GM18870 (cell line): ENCODE measurements at regions not wholly inside any gene's neighbourhood (a gene's known extent, or its start where the extent isn't known, plus 50 kb on each side); places are given as distances from the start of the nearest gene placed in this dataset.

Experiments
- ATAC-seq: cut with Tn5 transposase; IDR thresholded peaks from one replicate; pipeline ENCODE4 v1.9.1; 2021; ENCODE audit warnings: moderate library complexity; ENCODE audit not compliant: unreplicated experiment

GRCh38 chr22:49156662-49157285 lies 670.9 kb downstream of the BRD1 start:
- ATAC-seq = no peak

- no peak for ATAC-seq
These were observed 671.7 kb downstream of the BRD1 start for GRCh38 chr22:49155770-49156580.

GRCh38 chr22:49155039-49155769 lies 672.5 kb downstream of the BRD1 start:
- ATAC-seq = no peak

- no peak for ATAC-seq
These were observed 673.2 kb downstream of the BRD1 start for GRCh38 chr22:49154433-49154832.

GRCh38 chr22:49153921-49154320 lies 673.8 kb downstream of the BRD1 start:
- no peak for ATAC-seq

- no peak for ATAC-seq
These were observed 674.5 kb downstream of the BRD1 start for GRCh38 chr22:49152939-49153770.

- ATAC-seq = no peak
These were observed 675.3 kb downstream of the BRD1 start for GRCh38 chr22:49152127-49152938.

GRCh38 chr22:49151256-49152126 lies 676.2 kb downstream of the BRD1 start:
- no peak for ATAC-seq

- ATAC-seq = no peak
These were observed 676.9 kb downstream of the BRD1 start for GRCh38 chr22:49150801-49151221.

- ATAC-seq = no peak
These were observed 677.7 kb downstream of the BRD1 start for GRCh38 chr22:49149721-49150608.

- ATAC-seq = no peak
These were observed 678.7 kb downstream of the BRD1 start for GRCh38 chr22:49148895-49149418.

- ATAC-seq = no peak
These were observed 680.0 kb downstream of the BRD1 start for GRCh38 chr22:49147617-49148175.

GRCh38 chr22:49147171-49147570 lies 680.5 kb downstream of the BRD1 start:
- no peak for ATAC-seq

GRCh38 chr22:49146511-49146910 lies 681.2 kb downstream of the BRD1 start:
- no peak for ATAC-seq

GRCh38 chr22:49143812-49144211 lies 683.9 kb downstream of the BRD1 start:
- no peak for ATAC-seq

- ATAC-seq = no peak
These were observed 684.8 kb downstream of the BRD1 start for GRCh38 chr22:49142891-49143290.

GRCh38 chr22:49142296-49142695 lies 685.4 kb downstream of the BRD1 start:
- no peak for ATAC-seq

- ATAC-seq = no peak
These were observed 685.9 kb downstream of the BRD1 start for GRCh38 chr22:49141761-49142160.
